ENCODE measurements at regions not wholly inside any gene's neighbourhood (a gene's known extent, or its start where the extent isn't known, plus 50 kb on each side); places are given as distances from the start of the nearest gene placed in this dataset.

GRCh38 chr18:42258301-42258965, 303.4 kb downstream of the PIK3C3 start:
- H3K4me3 Mint-ChIP-seq: no peak overlapping the region
- H3K27ac Mint-ChIP-seq: no peak overlapping the region
- no peak for DNase-seq
- no peaks in the 10 kb centered on the region for H3K9me3 ChIP-seq (ENCODE audit: control insufficient read depth, low read length, poor library complexity, severe bottlenecking)
- no peak for ATAC-seq
- H3K27me3 Mint-ChIP-seq: no peaks in the 10 kb centered on the region
- no peaks in the 10 kb centered on the region for H3K36me3 Mint-ChIP-seq (ENCODE audit: low read depth)
- H3K4me1 Mint-ChIP-seq: no peaks in the 10 kb centered on the region

GRCh38 chr18:42261731-42262130, 306.7 kb downstream of the PIK3C3 start:
- Mint-ChIP-seq H3K27ac (no peak overlapping the region), H3K36me3 (ENCODE audit: low read depth) (no peaks in the 10 kb centered on the region), H3K27me3 (no peaks in the 10 kb centered on the region), H3K4me3 (no peak overlapping the region), H3K4me1 (no peaks in the 10 kb centered on the region)
- DNase-seq (no peak), ATAC-seq (no peak)
- H3K9me3 ChIP-seq (ENCODE audit: control insufficient read depth, low read length, poor library complexity, severe bottlenecking): no peaks in the 10 kb centered on the region

- no peaks in the 10 kb centered on the region for H3K9me3 ChIP-seq (ENCODE audit: control insufficient read depth, low read length, poor library complexity, severe bottlenecking)
- Mint-ChIP-seq H3K27me3 (peaks cover 13% of the 10 kb centered on the region), H3K36me3 (ENCODE audit: low read depth) (no peaks in the 10 kb centered on the region), H3K4me3 (no peak overlapping the region), H3K27ac (no peak overlapping the region), H3K4me1 (no peaks in the 10 kb centered on the region)
- no peak for ATAC-seq
- DNase-seq: no peak
These were observed 309.5 kb downstream of the PIK3C3 start for GRCh38 chr18:42264497-42264896.

- DNase-seq: no peak
- H3K27me3 Mint-ChIP-seq: peaks cover 13% of the 10 kb centered on the region
- no peak overlapping the region for H3K27ac Mint-ChIP-seq
- no peak for ATAC-seq
- no peaks in the 10 kb centered on the region for H3K9me3 ChIP-seq (ENCODE audit: control insufficient read depth, low read length, poor library complexity, severe bottlenecking)
- H3K4me1 Mint-ChIP-seq: no peaks in the 10 kb centered on the region
- no peaks in the 10 kb centered on the region for H3K36me3 Mint-ChIP-seq (ENCODE audit: low read depth)
- no peak overlapping the region for H3K4me3 Mint-ChIP-seq
These were observed 313.2 kb downstream of the PIK3C3 start for GRCh38 chr18:42268186-42268725.

GRCh38 chr18:42268798-42269197, 313.8 kb downstream of the PIK3C3 start:
- ATAC-seq: no peak
- peaks cover 13% of the 10 kb centered on the region for H3K27me3 Mint-ChIP-seq
- H3K36me3 Mint-ChIP-seq (ENCODE audit: low read depth): no peaks in the 10 kb centered on the region

GRCh38 chr18:42271647-42272414, 316.8 kb downstream of the PIK3C3 start:
- Mint-ChIP-seq H3K27me3 (peaks cover 13% of the 10 kb centered on the region), H3K4me3 (no peak overlapping the region), H3K4me1 (peaks cover 5% of the 10 kb centered on the region), H3K27ac (no peak overlapping the region), H3K36me3 (ENCODE audit: low read depth) (no peaks in the 10 kb centered on the region)
- ATAC-seq: no peak
- H3K9me3 ChIP-seq (ENCODE audit: control insufficient read depth, low read length, poor library complexity, severe bottlenecking): no peaks in the 10 kb centered on the region
- DNase-seq: no peak

More at GRCh38 chr18:42268798-42269197, 313.8 kb downstream of the PIK3C3 start:
- H3K27ac Mint-ChIP-seq: no peak overlapping the region
- no peak for DNase-seq
- H3K4me1 Mint-ChIP-seq: no peaks in the 10 kb centered on the region
- H3K9me3 ChIP-seq (ENCODE audit: control insufficient read depth, low read length, poor library complexity, severe bottlenecking): no peaks in the 10 kb centered on the region
- no peak overlapping the region for H3K4me3 Mint-ChIP-seq

- no peak overlapping the region for H3K4me3 Mint-ChIP-seq
- ATAC-seq (no peak), DNase-seq (no peak)
- no peaks in the 10 kb centered on the region for H3K9me3 ChIP-seq (ENCODE audit: control insufficient read depth, low read length, poor library complexity, severe bottlenecking)
- H3K36me3 Mint-ChIP-seq (ENCODE audit: low read depth): no peaks in the 10 kb centered on the region
- H3K27me3 Mint-ChIP-seq: no peaks in the 10 kb centered on the region
- H3K4me1 Mint-ChIP-seq: peaks cover 5% of the 10 kb centered on the region
- no peak overlapping the region for H3K27ac Mint-ChIP-seq
These were observed 319.6 kb downstream of the PIK3C3 start for GRCh38 chr18:42274488-42275137.

- no peaks in the 10 kb centered on the region for H3K9me3 ChIP-seq (ENCODE audit: control insufficient read depth, low read length, poor library complexity, severe bottlenecking)
- no peak overlapping the region for H3K27ac Mint-ChIP-seq
- ATAC-seq (no peak), DNase-seq (no peak)
- no peaks in the 10 kb centered on the region for H3K27me3 Mint-ChIP-seq
- no peak overlapping the region for H3K4me3 Mint-ChIP-seq
- peaks cover 5% of the 10 kb centered on the region for H3K4me1 Mint-ChIP-seq
- no peaks in the 10 kb centered on the region for H3K36me3 Mint-ChIP-seq (ENCODE audit: low read depth)
These were observed 320.1 kb downstream of the PIK3C3 start for GRCh38 chr18:42275138-42275535.

GRCh38 chr18:42275949-42276730, 321.1 kb downstream of the PIK3C3 start:
- H3K4me3 Mint-ChIP-seq: no peak overlapping the region
- DNase-seq (no peak), ATAC-seq (no peak)
- no peaks in the 10 kb centered on the region for H3K36me3 Mint-ChIP-seq (ENCODE audit: low read depth)
- H3K4me1 Mint-ChIP-seq: peaks cover 5% of the 10 kb centered on the region
- H3K27me3 Mint-ChIP-seq: no peaks in the 10 kb centered on the region
- H3K9me3 ChIP-seq (ENCODE audit: control insufficient read depth, low read length, poor library complexity, severe bottlenecking): no peaks in the 10 kb centered on the region
- H3K27ac Mint-ChIP-seq: no peak overlapping the region

GRCh38 chr18:42281124-42281523, 326.1 kb downstream of the PIK3C3 start:
- no peaks in the 10 kb centered on the region for H3K9me3 ChIP-seq (ENCODE audit: control insufficient read depth, low read length, poor library complexity, severe bottlenecking)
- no peaks in the 10 kb centered on the region for H3K27me3 Mint-ChIP-seq
- DNase-seq: no peak
- H3K4me3 Mint-ChIP-seq: no peak overlapping the region
- H3K4me1 Mint-ChIP-seq: peaks cover 1% of the 10 kb centered on the region
- no peak overlapping the region for H3K27ac Mint-ChIP-seq
- no peak for ATAC-seq
- no peaks in the 10 kb centered on the region for H3K36me3 Mint-ChIP-seq (ENCODE audit: low read depth)

GRCh38 chr18:42281851-42282250, 326.8 kb downstream of the PIK3C3 start:
- no peak overlapping the region for H3K27ac Mint-ChIP-seq
- no peak overlapping the region for H3K4me3 Mint-ChIP-seq
- H3K36me3 Mint-ChIP-seq (ENCODE audit: low read depth): no peaks in the 10 kb centered on the region
- DNase-seq (no peak), ATAC-seq (no peak)
- no peaks in the 10 kb centered on the region for H3K27me3 Mint-ChIP-seq
- H3K4me1 Mint-ChIP-seq: no peaks in the 10 kb centered on the region
- no peaks in the 10 kb centered on the region for H3K9me3 ChIP-seq (ENCODE audit: control insufficient read depth, low read length, poor library complexity, severe bottlenecking)

- no peaks in the 10 kb centered on the region for H3K27me3 Mint-ChIP-seq
- no peak overlapping the region for H3K4me3 Mint-ChIP-seq
- no peaks in the 10 kb centered on the region for H3K4me1 Mint-ChIP-seq
- DNase-seq: no peak
- no peaks in the 10 kb centered on the region for H3K36me3 Mint-ChIP-seq (ENCODE audit: low read depth)
- no peaks in the 10 kb centered on the region for H3K9me3 ChIP-seq (ENCODE audit: control insufficient read depth, low read length, poor library complexity, severe bottlenecking)
- no peak overlapping the region for H3K27ac Mint-ChIP-seq
- no peak for ATAC-seq
These were observed 332.0 kb downstream of the PIK3C3 start for GRCh38 chr18:42287047-42287446.

GRCh38 chr18:42288129-42288528, 333.1 kb downstream of the PIK3C3 start:
- ATAC-seq (no peak), DNase-seq (no peak)
- Mint-ChIP-seq H3K27me3 (no peaks in the 10 kb centered on the region), H3K36me3 (ENCODE audit: low read depth) (no peaks in the 10 kb centered on the region), H3K27ac (no peak overlapping the region), H3K4me3 (no peak overlapping the region), H3K4me1 (no peaks in the 10 kb centered on the region)
- H3K9me3 ChIP-seq (ENCODE audit: control insufficient read depth, low read length, poor library complexity, severe bottlenecking): no peaks in the 10 kb centered on the region

Data from T-helper 17 cell (primary cell).